Coronary artery (tissue), 2 donors: ENCODE measurements at regions not wholly inside any gene's neighbourhood (a gene's known extent, or its start where the extent isn't known, plus 50 kb on each side); places are given as distances from the start of the nearest gene placed in this dataset.

Experiments used
- DNase-seq: peaks from one replicate; pipeline ENCODE4 v3.0.0-alpha.2; 2017; ENCODE audit warnings: low spot score
- H3K27ac ChIP-seq, 2 donors: fragments of 200-600 bp; sonication (generic); one replicate each; pipeline ENCODE4 v1.5.1; 2016 to 2019
- H3K4me3 ChIP-seq: fragments of 200-600 bp; sonication (generic); 2 replicates; pipeline ENCODE4 v1.5.1; 2016; ENCODE audit warnings: mild to moderate bottlenecking, moderate library complexity
- TF ChIP-seq, protein P1 (sequence below): fragments of 200-600 bp; sonication (generic); IDR thresholded peaks from one replicate; pipeline ENCODE4 v1.5.1; 2019; ENCODE audit warnings: antibody characterized with exemption

DNA sequence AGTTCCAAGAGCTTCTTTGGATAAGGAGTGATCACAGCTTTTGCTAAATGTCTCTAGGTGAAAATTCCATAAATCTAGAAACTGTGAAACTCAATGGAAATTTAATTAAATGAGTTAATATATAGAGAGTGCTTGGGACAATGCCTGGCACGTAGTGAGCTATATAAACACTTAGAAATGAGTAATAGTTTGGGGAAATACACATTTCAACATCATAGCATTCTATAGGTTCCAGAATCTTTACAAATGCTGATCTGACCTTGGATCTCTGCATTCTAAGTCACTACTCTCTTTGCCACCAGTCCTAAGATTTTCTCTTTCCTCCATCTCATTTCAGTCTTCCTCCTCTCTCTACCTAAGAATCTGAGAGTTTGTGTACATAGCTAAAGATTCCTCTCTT lies 175.6 kb downstream of the SOX9 start:
- Histone ChIP-seq H3K4me3 (no peak overlapping the region), H3K27ac (no peak overlapping the region)
- TF ChIP-seq, protein P1, sequence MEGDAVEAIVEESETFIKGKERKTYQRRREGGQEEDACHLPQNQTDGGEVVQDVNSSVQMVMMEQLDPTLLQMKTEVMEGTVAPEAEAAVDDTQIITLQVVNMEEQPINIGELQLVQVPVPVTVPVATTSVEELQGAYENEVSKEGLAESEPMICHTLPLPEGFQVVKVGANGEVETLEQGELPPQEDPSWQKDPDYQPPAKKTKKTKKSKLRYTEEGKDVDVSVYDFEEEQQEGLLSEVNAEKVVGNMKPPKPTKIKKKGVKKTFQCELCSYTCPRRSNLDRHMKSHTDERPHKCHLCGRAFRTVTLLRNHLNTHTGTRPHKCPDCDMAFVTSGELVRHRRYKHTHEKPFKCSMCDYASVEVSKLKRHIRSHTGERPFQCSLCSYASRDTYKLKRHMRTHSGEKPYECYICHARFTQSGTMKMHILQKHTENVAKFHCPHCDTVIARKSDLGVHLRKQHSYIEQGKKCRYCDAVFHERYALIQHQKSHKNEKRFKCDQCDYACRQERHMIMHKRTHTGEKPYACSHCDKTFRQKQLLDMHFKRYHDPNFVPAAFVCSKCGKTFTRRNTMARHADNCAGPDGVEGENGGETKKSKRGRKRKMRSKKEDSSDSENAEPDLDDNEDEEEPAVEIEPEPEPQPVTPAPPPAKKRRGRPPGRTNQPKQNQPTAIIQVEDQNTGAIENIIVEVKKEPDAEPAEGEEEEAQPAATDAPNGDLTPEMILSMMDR: no peak
- DNase-seq: no peak

DNA sequence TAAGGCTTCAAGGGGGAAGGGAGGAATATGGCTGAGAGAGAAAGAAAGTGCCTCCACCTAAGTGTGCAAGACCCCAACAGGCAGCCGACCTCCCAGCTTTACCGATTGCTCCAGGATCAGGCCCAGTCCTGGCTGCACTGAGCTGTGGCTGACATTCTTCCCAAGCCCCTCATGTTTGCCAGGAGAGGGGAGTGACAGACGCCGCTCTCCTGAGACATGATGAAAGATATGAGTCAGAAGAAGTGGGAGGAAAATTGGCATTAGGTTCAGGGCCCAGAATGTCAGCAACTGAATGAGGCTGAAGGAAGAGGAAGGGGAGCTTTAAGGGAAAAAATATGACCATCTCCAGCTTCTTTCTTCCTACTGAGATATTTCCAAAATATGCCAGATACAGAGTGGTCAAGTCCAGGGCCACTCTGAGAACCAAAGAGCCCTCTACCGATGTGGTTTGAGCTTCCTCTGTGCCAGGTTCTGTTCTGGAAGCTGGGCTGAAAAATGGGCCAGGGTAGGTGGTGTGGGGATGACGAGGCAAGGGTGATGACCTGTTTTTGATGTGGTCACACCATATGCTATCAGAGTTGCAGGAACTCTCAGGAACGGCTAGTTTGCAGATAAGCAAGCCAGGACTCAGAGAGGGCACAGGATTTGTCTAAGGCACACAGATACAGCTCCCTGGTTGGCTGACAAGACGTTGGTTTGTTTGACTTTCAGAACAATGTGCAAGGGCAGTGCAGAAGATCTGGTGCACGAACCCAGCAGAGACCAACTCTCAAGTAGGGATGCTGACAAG lies 176.7 kb downstream of the SOX9 start:
- no peak overlapping the region for H3K27ac ChIP-seq
- TF ChIP-seq, protein P1: no peak

DNA sequence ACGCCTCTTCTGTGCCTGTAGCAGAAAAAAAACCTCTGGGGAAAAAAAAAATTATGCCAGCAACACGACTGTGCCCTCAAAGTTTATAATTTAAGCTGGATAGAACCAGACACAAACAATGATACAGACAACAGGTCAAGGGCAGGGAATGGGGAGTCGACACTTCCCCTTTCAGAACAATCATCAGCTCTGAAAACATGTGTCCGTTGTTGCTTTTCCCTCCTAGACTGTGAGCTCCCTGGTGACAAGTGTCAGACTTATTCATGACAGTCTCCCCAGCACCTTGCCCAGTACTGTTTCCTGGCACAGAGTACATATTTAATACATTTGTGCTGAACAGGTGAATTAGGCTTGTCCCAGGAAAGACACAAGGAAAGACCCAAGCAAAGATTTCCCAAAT lies 178.3 kb downstream of the SOX9 start:
- DNase-seq: no peak
- Histone ChIP-seq H3K27ac (no peak overlapping the region), H3K4me3 (no peak overlapping the region)
- TF ChIP-seq, protein P1: no peak

More for the DNA sequence above, 176.7 kb downstream of the SOX9 start:
- no peak overlapping the region for H3K4me3 ChIP-seq
- DNase-seq: no peak

- no peak overlapping the region for H3K4me3 ChIP-seq
- TF ChIP-seq, protein P1: no peak
- H3K27ac ChIP-seq: no peak overlapping the region
- DNase-seq: no peak
Observed at GRCh38 chr17:72299592-72299991, 178.8 kb downstream of the SOX9 start.

- no peak overlapping the region for H3K27ac ChIP-seq
- H3K4me3 ChIP-seq: no peak overlapping the region
- TF ChIP-seq, protein P1: no peak
- DNase-seq: no peak
Observed at GRCh38 chr17:72301887-72302286, 181.1 kb downstream of the SOX9 start.

- TF ChIP-seq, protein P1: no peak
- no peak for DNase-seq
- no peak overlapping the region for H3K27ac ChIP-seq
- no peak overlapping the region for H3K4me3 ChIP-seq
Observed at GRCh38 chr17:72302735-72303134, 181.9 kb downstream of the SOX9 start.
